Coronary artery (tissue), 2 donors: ENCODE measurements at regions not wholly inside any gene's neighbourhood (a gene's known extent, or its start where the extent isn't known, plus 50 kb on each side); places are given as distances from the start of the nearest gene placed in this dataset.
A peak's percentile ranks its signal among the peaks of the same experiment; 100 is the strongest.

Experiments
- DNase-seq: peaks from one replicate; pipeline ENCODE4 v3.0.0-alpha.2; 2017; ENCODE audit warnings: low spot score
- H3K27ac ChIP-seq, 2 donors: fragments of 200-600 bp; sonication (generic); one replicate each; pipeline ENCODE4 v1.5.1; 2016 to 2019
- H3K4me3 ChIP-seq: fragments of 200-600 bp; sonication (generic); 2 replicates; pipeline ENCODE4 v1.5.1; 2016; ENCODE audit warnings: mild to moderate bottlenecking, moderate library complexity
- CTCF ChIP-seq: fragments of 200-600 bp; sonication (generic); IDR thresholded peaks from one replicate; pipeline ENCODE4 v1.5.1; 2019; ENCODE audit warnings: antibody characterized with exemption

- no peak for TF ChIP-seq CTCF
- no peak for DNase-seq
- H3K4me3 ChIP-seq: no peak overlapping the region
- no peak overlapping the region for H3K27ac ChIP-seq
Measured at GRCh38 chr5:158537366-158537765, 562.4 kb downstream of the EBF1 start.

- no peak for DNase-seq
- no peak overlapping the region for H3K4me3 ChIP-seq
- no peak for TF ChIP-seq CTCF
- no peak overlapping the region for H3K27ac ChIP-seq
Measured at GRCh38 chr5:158534203-158534602, 565.5 kb downstream of the EBF1 start.

GRCh38 chr5:158532739-158533138 is 567.0 kb downstream of the EBF1 start:
- H3K27ac ChIP-seq: no peak overlapping the region
- no peak overlapping the region for H3K4me3 ChIP-seq
- TF ChIP-seq CTCF: no peak
- DNase-seq: no peak

- H3K4me3 ChIP-seq: no peak overlapping the region
- no peak for TF ChIP-seq CTCF
- H3K27ac ChIP-seq: no peak overlapping the region
- DNase-seq: no peak
Measured at GRCh38 chr5:158531860-158532259, 567.9 kb downstream of the EBF1 start.

GRCh38 chr5:158530115-158530514 is 569.6 kb downstream of the EBF1 start:
- DNase-seq: no peak
- no peak overlapping the region for H3K4me3 ChIP-seq
- peak overlapping the region in 1 of 2 donors; percentile 53 for H3K27ac ChIP-seq
- no peak for TF ChIP-seq CTCF

- Histone ChIP-seq H3K4me3 (no peak overlapping the region), H3K27ac (peak overlapping the region in 1 of 2 donors; percentile 53)
- no peak for TF ChIP-seq CTCF
- no peak for DNase-seq
Measured at GRCh38 chr5:158529454-158529853, 570.3 kb downstream of the EBF1 start.

- no peak for DNase-seq
- Histone ChIP-seq H3K27ac (no peak overlapping the region), H3K4me3 (no peak overlapping the region)
- no peak for TF ChIP-seq CTCF
Measured at GRCh38 chr5:158525663-158526062, 574.1 kb downstream of the EBF1 start.
